ENCODE measurements at regions not wholly inside any gene's neighbourhood (a gene's known extent, or its start where the extent isn't known, plus 50 kb on each side); places are given as distances from the start of the nearest gene placed in this dataset.

DNA sequence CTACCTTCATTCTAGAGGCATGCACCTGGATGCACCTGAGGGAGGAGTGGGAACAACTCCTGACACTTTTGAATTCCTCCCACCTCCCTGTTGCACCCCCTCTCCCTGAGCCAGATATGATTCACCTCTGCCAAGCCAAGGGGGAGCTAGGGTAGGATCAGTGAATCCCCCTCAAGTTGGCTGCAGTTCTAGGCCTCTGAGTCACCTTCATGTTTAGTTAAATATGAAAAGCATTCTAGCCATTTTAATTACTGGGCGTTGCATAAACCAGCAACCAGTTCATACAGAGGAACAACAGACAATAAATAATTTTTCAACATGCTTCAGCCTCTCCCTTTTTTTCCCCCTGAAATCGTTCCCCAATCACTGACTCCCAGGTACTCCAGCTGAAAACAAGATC lies 1440.2 kb downstream of the ADGRL3 start:
- intact Hi-C loops (cut with DNase I; ENCODE audit: low total_unique reads): no loop called here
- no peak for TF ChIP-seq POLR2A (IDR thresholded peaks at IDR 0.05)
- TF ChIP-seq, protein P1, sequence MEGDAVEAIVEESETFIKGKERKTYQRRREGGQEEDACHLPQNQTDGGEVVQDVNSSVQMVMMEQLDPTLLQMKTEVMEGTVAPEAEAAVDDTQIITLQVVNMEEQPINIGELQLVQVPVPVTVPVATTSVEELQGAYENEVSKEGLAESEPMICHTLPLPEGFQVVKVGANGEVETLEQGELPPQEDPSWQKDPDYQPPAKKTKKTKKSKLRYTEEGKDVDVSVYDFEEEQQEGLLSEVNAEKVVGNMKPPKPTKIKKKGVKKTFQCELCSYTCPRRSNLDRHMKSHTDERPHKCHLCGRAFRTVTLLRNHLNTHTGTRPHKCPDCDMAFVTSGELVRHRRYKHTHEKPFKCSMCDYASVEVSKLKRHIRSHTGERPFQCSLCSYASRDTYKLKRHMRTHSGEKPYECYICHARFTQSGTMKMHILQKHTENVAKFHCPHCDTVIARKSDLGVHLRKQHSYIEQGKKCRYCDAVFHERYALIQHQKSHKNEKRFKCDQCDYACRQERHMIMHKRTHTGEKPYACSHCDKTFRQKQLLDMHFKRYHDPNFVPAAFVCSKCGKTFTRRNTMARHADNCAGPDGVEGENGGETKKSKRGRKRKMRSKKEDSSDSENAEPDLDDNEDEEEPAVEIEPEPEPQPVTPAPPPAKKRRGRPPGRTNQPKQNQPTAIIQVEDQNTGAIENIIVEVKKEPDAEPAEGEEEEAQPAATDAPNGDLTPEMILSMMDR (IDR thresholded peaks at IDR 0.05): no peak

DNA sequence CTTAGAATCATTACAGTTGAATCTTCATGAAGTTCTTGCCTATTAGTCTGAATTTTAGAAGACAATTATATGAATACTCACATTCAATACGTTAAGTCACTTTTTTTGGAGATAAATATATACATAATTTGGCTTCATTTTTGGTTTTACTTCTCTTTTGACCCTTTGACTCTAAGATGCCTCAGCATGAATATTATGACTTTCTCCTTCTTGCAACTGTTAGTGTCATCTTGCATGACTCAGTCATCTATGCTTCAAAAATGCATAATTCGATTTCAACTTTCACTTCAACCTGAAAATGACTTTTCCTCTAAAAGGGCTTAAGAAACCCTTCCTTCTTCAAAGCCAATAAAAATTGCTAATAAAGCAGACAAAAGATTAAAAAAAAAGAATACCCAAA lies 1427.5 kb downstream of the ADGRL3 start:
- DNase-seq: no peak
- WGBS, 2 donors: 90% methylated on average over 2 of the region's 2 CpGs
- Histone ChIP-seq H3K27ac (no peak overlapping the region), H3K9me3 (no peaks in the 10 kb centered on the region), H3K4me1 (no peaks in the 10 kb centered on the region), H3K27me3 (no peaks in the 10 kb centered on the region), H3K36me3 (ENCODE audit: low read depth, missing control alignments) (no peaks in the 10 kb centered on the region), H3K4me3 (no peak overlapping the region)
- TF ChIP-seq, protein P1 (IDR thresholded peaks at IDR 0.05): no peak
- no peak for TF ChIP-seq POLR2A (IDR thresholded peaks at IDR 0.05)
- intact Hi-C loops (cut with DNase I; ENCODE audit: low total_unique reads): no loop called here

More for the DNA sequence above, 1440.2 kb downstream of the ADGRL3 start:
- no peaks in the 10 kb centered on the region for H3K4me1 ChIP-seq
- no peaks in the 10 kb centered on the region for H3K27me3 ChIP-seq
- H3K36me3 ChIP-seq (ENCODE audit: low read depth, missing control alignments): no peaks in the 10 kb centered on the region
- H3K9me3 ChIP-seq: no peaks in the 10 kb centered on the region
- no peak overlapping the region for H3K4me3 ChIP-seq
- H3K27ac ChIP-seq: no peak overlapping the region
- 54 to 58% methylated on average over 2 of the region's 2 CpGs for WGBS, 2 donors
- no peak for DNase-seq

DNA sequence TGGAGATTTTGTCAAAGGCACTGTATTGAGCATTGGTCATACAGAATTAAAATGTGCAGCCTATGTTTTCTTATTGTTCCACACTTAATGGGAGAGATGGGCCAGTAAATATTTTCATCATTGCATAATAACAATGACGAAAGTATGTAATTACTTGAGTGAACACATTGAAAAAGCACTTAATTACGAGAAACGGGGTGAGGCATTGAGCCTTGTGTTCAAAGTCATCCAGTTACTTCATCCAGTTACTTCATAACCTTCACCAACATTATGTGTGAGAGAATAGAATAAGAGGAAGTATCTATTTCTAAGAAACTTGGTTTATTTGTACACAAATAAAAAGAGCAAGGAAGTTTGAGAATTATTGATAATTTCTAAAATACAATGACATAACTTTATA lies 1427.0 kb downstream of the ADGRL3 start:
- TF ChIP-seq, protein P1 (IDR thresholded peaks at IDR 0.05): no peak
- no peak for TF ChIP-seq POLR2A (IDR thresholded peaks at IDR 0.05)
- Histone ChIP-seq H3K4me3 (no peak overlapping the region), H3K9me3 (no peaks in the 10 kb centered on the region), H3K27ac (no peak overlapping the region), H3K36me3 (ENCODE audit: low read depth, missing control alignments) (no peaks in the 10 kb centered on the region), H3K4me1 (no peaks in the 10 kb centered on the region), H3K27me3 (no peaks in the 10 kb centered on the region)
- DNase-seq: no peak
- intact Hi-C loops (cut with DNase I; ENCODE audit: low total_unique reads): no loop called here
- whole genome bisulfite sequencing, 2 donors: 52 to 72% methylated on average over 3 of the region's 3 CpGs

DNA sequence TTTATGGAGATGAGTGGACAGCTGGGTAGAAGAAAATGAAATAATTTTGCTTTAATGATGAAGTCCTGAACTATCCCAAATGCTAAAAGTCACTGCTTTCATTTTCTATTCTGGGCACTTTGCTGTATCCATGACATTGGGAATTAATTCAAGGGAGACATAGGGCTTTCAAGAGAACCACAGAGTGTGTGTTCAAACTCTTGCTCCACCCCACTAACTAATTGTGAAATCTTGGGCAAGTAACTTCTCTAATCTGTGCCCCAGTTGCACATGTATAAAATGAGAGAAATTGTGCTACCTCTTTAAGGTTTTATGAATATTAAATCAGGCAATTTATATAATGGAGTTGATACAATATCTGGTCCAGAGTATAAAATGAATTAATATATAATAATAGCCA lies 1422.0 kb downstream of the ADGRL3 start:
- Histone ChIP-seq H3K9me3 (no peaks in the 10 kb centered on the region), H3K4me3 (no peak overlapping the region), H3K27ac (no peak overlapping the region), H3K27me3 (no peaks in the 10 kb centered on the region), H3K36me3 (ENCODE audit: low read depth, missing control alignments) (no peaks in the 10 kb centered on the region), H3K4me1 (no peaks in the 10 kb centered on the region)
- no peak for DNase-seq
- TF ChIP-seq POLR2A (IDR thresholded peaks at IDR 0.05): no peak
- TF ChIP-seq, protein P1 (IDR thresholded peaks at IDR 0.05): no peak
- intact Hi-C loops (cut with DNase I; ENCODE audit: low total_unique reads): no loop called here

DNA sequence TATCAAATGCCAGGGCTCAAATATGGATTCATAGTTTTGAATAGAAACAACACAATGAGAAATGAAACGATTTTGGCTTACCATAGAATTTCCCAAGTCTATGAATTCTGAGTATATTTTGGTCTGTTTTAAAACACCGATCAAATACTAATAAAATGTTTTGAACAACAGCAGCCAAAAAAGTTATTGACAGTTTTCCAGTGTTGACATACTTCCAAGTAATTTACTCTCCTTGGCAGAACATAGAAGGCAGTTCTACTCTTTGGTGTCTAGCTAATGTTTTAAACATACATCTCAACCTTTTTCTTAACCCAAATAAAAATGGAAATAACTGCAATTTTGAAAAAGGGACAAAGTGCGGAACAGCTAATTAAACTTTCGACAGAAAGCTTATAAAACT lies 1419.8 kb downstream of the ADGRL3 start:
- Histone ChIP-seq H3K27ac (no peak overlapping the region), H3K27me3 (no peaks in the 10 kb centered on the region), H3K36me3 (ENCODE audit: low read depth, missing control alignments) (no peaks in the 10 kb centered on the region), H3K4me3 (no peak overlapping the region), H3K9me3 (no peaks in the 10 kb centered on the region), H3K4me1 (no peaks in the 10 kb centered on the region)
- WGBS, 2 donors: 80 to 86% methylated on average over 4 of the region's 4 CpGs
- no peak for TF ChIP-seq POLR2A (IDR thresholded peaks at IDR 0.05)
- TF ChIP-seq, protein P1 (IDR thresholded peaks at IDR 0.05): no peak
- no peak for DNase-seq
- intact Hi-C loops (cut with DNase I; ENCODE audit: low total_unique reads): no loop called here

All from testis (tissue), 2 donors.